ENCODE measurements at regions not wholly inside any gene's neighbourhood (a gene's known extent, or its start where the extent isn't known, plus 50 kb on each side); places are given as distances from the start of the nearest gene placed in this dataset.
A peak's percentile ranks its signal among the peaks of the same experiment; 100 is the strongest.

DNA sequence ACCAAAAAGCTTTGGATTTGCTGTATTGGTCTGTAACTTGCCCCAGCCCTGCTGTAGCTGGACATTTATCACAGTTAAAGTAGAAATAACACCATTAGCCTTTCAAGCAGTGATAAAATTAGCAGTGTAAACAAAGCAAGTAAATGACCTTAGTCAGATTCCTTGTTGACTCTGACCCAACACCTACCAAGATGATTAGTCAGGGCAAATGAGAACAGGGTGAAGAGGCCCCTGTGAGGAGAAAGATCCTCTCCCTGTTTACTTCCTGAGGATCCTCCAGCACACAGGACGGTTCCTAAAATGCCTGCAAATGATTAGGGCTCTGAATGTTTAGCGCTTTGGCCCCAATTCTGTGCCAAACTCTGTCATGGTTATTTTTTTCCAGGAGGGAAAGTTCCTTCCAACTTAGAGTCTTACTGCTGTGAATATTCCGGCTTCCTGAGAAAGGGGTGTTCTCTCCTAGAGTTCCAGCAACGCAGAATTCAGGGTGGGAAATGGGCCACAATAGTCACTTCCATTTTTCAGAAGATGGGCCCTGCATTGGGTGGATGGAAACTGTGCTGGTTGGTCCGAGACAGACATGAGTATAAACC lies 259.0 kb upstream of the MYOCD start:
- no peak overlapping the region for H3K4me3 ChIP-seq (ENCODE audit: low read depth, low read length)
- H3K36me3 ChIP-seq (ENCODE audit: insufficient read depth): no peaks in the 10 kb centered on the region
- WGBS: 30% methylated on average over 5 of the region's 5 CpGs
- peak overlapping the region; percentile 62 for H3K27ac ChIP-seq (ENCODE audit: low read depth)
- no peak for DNase-seq (ENCODE audit: extremely low spot score)
- no peaks in the 10 kb centered on the region for H3K4me1 ChIP-seq (ENCODE audit: insufficient read depth)

DNA sequence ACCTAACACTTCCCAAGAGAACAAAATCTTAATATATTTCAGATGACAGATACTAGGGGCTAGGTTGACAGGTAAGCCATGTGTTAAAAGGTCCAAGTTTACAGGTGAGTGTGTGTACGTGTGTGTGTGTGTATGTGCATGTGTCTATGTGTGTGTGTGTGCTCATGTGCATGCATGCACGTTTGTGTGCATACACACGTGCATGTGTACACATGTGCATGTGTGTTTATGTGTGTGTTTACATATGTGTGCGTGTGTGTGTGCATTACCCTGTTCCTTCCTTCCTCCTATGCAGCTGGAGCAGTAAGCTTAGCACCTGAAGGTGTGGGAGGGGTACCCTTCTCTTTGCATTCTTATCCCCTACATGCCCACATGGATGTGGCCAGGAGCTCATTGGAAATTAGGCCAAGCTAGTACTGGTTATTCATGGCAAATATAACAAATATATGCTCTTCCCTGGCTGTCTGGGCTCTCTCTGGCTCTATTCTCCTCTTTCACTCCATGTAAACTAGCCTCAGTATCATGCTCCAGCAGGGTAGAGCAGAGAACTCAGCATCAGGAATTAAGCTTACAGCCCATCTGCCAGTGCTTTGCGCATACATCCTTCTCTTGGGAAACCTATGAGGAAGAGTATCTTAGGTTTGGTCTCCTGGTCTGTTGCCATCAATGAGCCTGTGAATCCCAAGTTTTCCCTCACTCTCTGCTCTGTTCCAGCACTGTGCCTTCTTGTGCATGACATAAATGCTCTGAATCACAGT lies 258.0 kb upstream of the MYOCD start:
- Histone ChIP-seq H3K27ac (ENCODE audit: low read depth) (no peak overlapping the region), H3K4me3 (ENCODE audit: low read depth, low read length) (no peak overlapping the region), H3K4me1 (ENCODE audit: insufficient read depth) (no peaks in the 10 kb centered on the region), H3K36me3 (ENCODE audit: insufficient read depth) (no peaks in the 10 kb centered on the region)
- 91% methylated on average over 5 of the region's 5 CpGs for WGBS
- DNase-seq (ENCODE audit: extremely low spot score): no peak

- WGBS: 83% methylated on average over 3 of the region's 3 CpGs
- Histone ChIP-seq H3K27ac (ENCODE audit: low read depth) (no peak overlapping the region), H3K4me3 (ENCODE audit: low read depth, low read length) (no peak overlapping the region), H3K4me1 (ENCODE audit: insufficient read depth) (no peaks in the 10 kb centered on the region), H3K36me3 (ENCODE audit: insufficient read depth) (no peaks in the 10 kb centered on the region)
- DNase-seq (ENCODE audit: extremely low spot score): no peak
These were observed 256.6 kb upstream of the MYOCD start for GRCh38 chr17:12409082-12409481.

DNA sequence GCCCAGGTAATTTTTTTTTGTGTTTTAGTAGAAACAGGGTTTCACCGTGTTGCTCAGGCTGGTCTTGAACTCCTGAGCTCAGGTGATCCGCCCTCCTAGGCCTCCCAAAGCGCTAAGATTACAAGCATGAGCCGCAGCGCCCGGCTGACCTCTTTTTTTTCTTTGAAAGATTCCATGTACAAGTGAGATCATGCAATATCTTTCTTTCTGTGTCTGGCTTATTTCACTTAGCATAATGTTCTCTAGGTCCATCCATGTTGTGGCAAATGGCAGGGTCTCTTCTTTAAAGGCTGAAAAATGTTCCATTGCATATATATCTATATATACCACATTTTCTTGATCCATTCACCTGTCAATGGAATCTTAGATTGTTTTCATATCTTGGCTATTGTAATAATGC lies 255.0 kb upstream of the MYOCD start:
- no peak for DNase-seq (ENCODE audit: extremely low spot score)
- no peaks in the 10 kb centered on the region for H3K4me1 ChIP-seq (ENCODE audit: insufficient read depth)
- no peak overlapping the region for H3K4me3 ChIP-seq (ENCODE audit: low read depth, low read length)
- no peak overlapping the region for H3K27ac ChIP-seq (ENCODE audit: low read depth)
- no peaks in the 10 kb centered on the region for H3K36me3 ChIP-seq (ENCODE audit: insufficient read depth)
- WGBS: 71% methylated on average over 6 of the region's 6 CpGs

GRCh38 chr17:12415031-12415430 lies 250.7 kb upstream of the MYOCD start:
- Histone ChIP-seq H3K27ac (ENCODE audit: low read depth) (no peak overlapping the region), H3K4me3 (ENCODE audit: low read depth, low read length) (no peak overlapping the region), H3K36me3 (ENCODE audit: insufficient read depth) (no peaks in the 10 kb centered on the region), H3K4me1 (ENCODE audit: insufficient read depth) (no peaks in the 10 kb centered on the region)
- no peak for DNase-seq (ENCODE audit: extremely low spot score)
- WGBS: 39% methylated on average over 3 of the region's 3 CpGs

DNA sequence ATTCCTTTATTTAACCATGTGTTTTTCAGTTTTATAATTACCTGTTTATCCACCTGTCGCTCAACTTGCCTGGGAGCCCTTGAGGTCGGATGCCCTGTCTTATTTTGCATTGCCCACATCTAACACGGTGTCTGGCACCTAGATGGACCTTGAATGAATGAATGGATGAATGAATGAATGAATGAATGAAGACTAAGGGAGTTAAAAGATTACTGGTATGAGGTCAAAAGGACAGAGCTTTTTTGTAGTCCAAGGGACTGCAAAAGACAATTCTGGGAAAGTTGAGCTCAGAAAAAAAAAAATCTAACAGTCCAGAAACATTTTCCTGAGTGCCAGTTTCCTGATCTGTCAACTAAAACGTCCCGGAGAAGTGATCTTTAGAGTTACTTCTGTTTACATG lies 244.6 kb upstream of the MYOCD start:
- Histone ChIP-seq H3K4me3 (ENCODE audit: low read depth, low read length) (no peak overlapping the region), H3K4me1 (ENCODE audit: insufficient read depth) (no peaks in the 10 kb centered on the region), H3K36me3 (ENCODE audit: insufficient read depth) (no peaks in the 10 kb centered on the region), H3K27ac (ENCODE audit: low read depth) (no peak overlapping the region)
- WGBS: 55% methylated on average over 5 of the region's 5 CpGs
- DNase-seq (ENCODE audit: extremely low spot score): no peak

DNA sequence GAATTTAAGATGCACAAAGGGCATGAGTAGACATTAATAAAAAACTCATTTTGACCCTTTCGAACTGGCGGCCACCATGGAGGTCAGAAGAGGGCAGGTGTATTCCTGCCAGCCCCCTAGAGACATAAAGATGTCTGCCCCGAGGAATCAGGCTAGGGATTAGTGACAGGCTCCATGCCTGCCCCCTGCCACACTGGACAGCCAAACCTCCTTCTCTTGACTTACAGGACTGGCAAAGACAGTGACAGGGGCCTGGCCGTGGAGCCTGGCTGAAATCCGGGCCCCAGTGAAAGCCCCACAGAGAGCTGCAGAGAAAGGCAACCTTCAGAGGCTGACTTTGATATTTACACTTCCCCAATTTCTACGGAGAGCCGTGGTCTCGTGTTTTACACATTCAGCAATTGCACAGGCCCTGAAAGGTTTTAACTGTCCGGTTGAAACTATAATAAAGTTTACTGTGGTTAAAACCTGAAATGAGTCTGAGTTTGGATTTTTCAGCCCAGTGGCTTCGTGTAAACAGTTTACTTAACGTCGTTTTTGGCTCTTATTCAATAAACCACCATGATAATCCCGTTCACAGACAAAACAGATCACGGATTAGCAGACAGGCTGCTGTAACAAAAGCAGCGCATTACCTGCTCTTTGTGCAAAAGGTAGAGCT lies 243.9 kb upstream of the MYOCD start:
- WGBS: 20% methylated on average over 15 of the region's 15 CpGs
- Histone ChIP-seq H3K4me1 (ENCODE audit: insufficient read depth) (no peaks in the 10 kb centered on the region), H3K4me3 (ENCODE audit: low read depth, low read length) (no peak overlapping the region), H3K36me3 (ENCODE audit: insufficient read depth) (no peaks in the 10 kb centered on the region), H3K27ac (ENCODE audit: low read depth) (no peak overlapping the region)
- DNase-seq (ENCODE audit: extremely low spot score): no peak

- Histone ChIP-seq H3K36me3 (ENCODE audit: insufficient read depth) (no peaks in the 10 kb centered on the region), H3K4me1 (ENCODE audit: insufficient read depth) (no peaks in the 10 kb centered on the region), H3K27ac (ENCODE audit: low read depth) (no peak overlapping the region), H3K4me3 (ENCODE audit: low read depth, low read length) (no peak overlapping the region)
- 36% methylated on average over 13 of the region's 13 CpGs for WGBS
- DNase-seq (ENCODE audit: extremely low spot score): peak; percentile 14
These were observed 243.0 kb upstream of the MYOCD start for GRCh38 chr17:12422651-12423050.

- Histone ChIP-seq H3K4me1 (ENCODE audit: insufficient read depth) (no peaks in the 10 kb centered on the region), H3K4me3 (ENCODE audit: low read depth, low read length) (no peak overlapping the region), H3K36me3 (ENCODE audit: insufficient read depth) (no peaks in the 10 kb centered on the region), H3K27ac (ENCODE audit: low read depth) (no peak overlapping the region)
- no peak for DNase-seq (ENCODE audit: extremely low spot score)
- 77% methylated on average over 7 of the region's 7 CpGs for WGBS
These were observed 242.4 kb upstream of the MYOCD start for GRCh38 chr17:12423337-12423736.

- Histone ChIP-seq H3K4me3 (ENCODE audit: low read depth, low read length) (no peak overlapping the region), H3K27ac (ENCODE audit: low read depth) (no peak overlapping the region), H3K36me3 (ENCODE audit: insufficient read depth) (no peaks in the 10 kb centered on the region), H3K4me1 (ENCODE audit: insufficient read depth) (no peaks in the 10 kb centered on the region)
- 34% methylated on average over 5 of the region's 5 CpGs for whole genome bisulfite sequencing
- no peak for DNase-seq (ENCODE audit: extremely low spot score)
These were observed 236.6 kb upstream of the MYOCD start for GRCh38 chr17:12429116-12429515.

DNA sequence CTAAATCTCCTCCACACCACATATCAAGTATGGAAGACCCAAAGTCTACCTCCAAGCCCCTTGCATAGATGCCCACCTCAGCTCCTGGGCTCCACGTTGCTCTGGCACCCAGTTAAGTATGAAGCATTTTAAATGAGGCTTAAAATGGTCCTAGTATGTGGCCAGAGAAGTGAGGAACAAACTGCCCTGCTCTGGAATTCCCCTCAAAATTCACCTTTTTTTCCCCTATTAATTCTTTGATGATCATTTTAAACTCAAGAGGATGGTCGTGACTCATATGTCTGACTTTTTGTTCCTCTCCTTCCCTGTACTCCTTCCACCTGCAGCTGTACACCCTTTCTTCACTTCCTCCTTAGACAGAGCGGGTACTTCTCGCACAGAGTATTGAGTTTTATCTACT lies 234.5 kb upstream of the MYOCD start:
- no peak overlapping the region for H3K27ac ChIP-seq (ENCODE audit: low read depth)
- DNase-seq (ENCODE audit: extremely low spot score): no peak
- 79% methylated on average over 4 of the region's 4 CpGs for WGBS
- H3K36me3 ChIP-seq (ENCODE audit: insufficient read depth): no peaks in the 10 kb centered on the region
- no peaks in the 10 kb centered on the region for H3K4me1 ChIP-seq (ENCODE audit: insufficient read depth)
- no peak overlapping the region for H3K4me3 ChIP-seq (ENCODE audit: low read depth, low read length)

DNA sequence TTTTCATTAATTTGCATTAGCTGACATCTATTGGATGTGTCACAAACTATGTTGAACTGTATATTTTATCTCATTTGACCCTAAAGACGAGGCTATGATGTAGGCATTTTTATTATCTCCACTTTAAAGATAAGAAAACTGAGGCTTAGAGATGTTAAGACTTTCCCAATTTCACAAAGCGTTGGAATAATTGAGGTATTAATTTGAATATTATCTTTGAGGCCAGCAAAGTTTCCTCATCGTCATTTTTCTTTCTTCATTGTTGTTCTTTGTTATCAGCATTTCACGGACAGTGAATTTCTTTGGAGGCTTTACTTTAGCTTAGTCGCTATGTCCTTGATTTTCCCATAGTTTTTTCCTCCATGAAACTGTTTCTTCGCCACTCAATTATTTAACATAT lies 227.5 kb upstream of the MYOCD start:
- WGBS: 82% methylated on average over 6 of the region's 6 CpGs
- Histone ChIP-seq H3K4me3 (ENCODE audit: low read depth, low read length) (no peak overlapping the region), H3K36me3 (ENCODE audit: insufficient read depth) (no peaks in the 10 kb centered on the region)

GRCh38 chr17:12438813-12439586 lies 226.7 kb upstream of the MYOCD start:
- Histone ChIP-seq H3K4me1 (ENCODE audit: insufficient read depth) (no peaks in the 10 kb centered on the region), H3K4me3 (ENCODE audit: low read depth, low read length) (no peak overlapping the region), H3K36me3 (ENCODE audit: insufficient read depth) (no peaks in the 10 kb centered on the region), H3K27ac (ENCODE audit: low read depth) (no peak overlapping the region)
- WGBS: 64% methylated on average over 10 of the region's 10 CpGs
- no peak for DNase-seq (ENCODE audit: extremely low spot score)

More for the DNA sequence above, 227.5 kb upstream of the MYOCD start:
- H3K27ac ChIP-seq (ENCODE audit: low read depth): no peak overlapping the region
- no peak for DNase-seq (ENCODE audit: extremely low spot score)
- H3K4me1 ChIP-seq (ENCODE audit: insufficient read depth): no peaks in the 10 kb centered on the region

Data from urinary bladder (tissue), 3 donors.